GM08714 (cell line): ENCODE measurements at regions not wholly inside any gene's neighbourhood (a gene's known extent, or its start where the extent isn't known, plus 50 kb on each side); places are given as distances from the start of the nearest gene placed in this dataset.

ENCODE experiments used
- H3K4me3 ChIP-seq: fragments of 200-500 bp; sonication (Bioruptor generic); 2 replicates; pipeline ENCODE4 v1.5.1; 2014; ENCODE audit warnings: mild to moderate bottlenecking, low read length, inconsistent platforms
- ZNF274 ChIP-seq: IDR thresholded peaks from 2 replicates; pipeline ENCODE4 v1.6.1; 2012; ENCODE audit warnings: mild to moderate bottlenecking, low read depth, low read length

- no peak for TF ChIP-seq ZNF274
These were observed 697.5 kb downstream of the SLITRK1 start for GRCh38 chr13:83184819-83185218.

GRCh38 chr13:83184150-83184475 lies 698.2 kb downstream of the SLITRK1 start:
- no peak for TF ChIP-seq ZNF274
- H3K4me3 ChIP-seq: no peak overlapping the region

More at GRCh38 chr13:83184819-83185218, 697.5 kb downstream of the SLITRK1 start:
- no peak overlapping the region for H3K4me3 ChIP-seq

GRCh38 chr13:83183439-83184149 lies 698.7 kb downstream of the SLITRK1 start:
- no peak overlapping the region for H3K4me3 ChIP-seq
- no peak for TF ChIP-seq ZNF274

- H3K4me3 ChIP-seq: no peak overlapping the region
- no peak for TF ChIP-seq ZNF274
These were observed 699.4 kb downstream of the SLITRK1 start for GRCh38 chr13:83182845-83183244.

GRCh38 chr13:83178008-83178407 lies 704.3 kb downstream of the SLITRK1 start:
- TF ChIP-seq ZNF274: no peak
- no peak overlapping the region for H3K4me3 ChIP-seq

GRCh38 chr13:83168590-83168989 lies 713.7 kb downstream of the SLITRK1 start:
- TF ChIP-seq ZNF274: no peak
- H3K4me3 ChIP-seq: no peak overlapping the region

- no peak overlapping the region for H3K4me3 ChIP-seq
- no peak for TF ChIP-seq ZNF274
These were observed 715.1 kb downstream of the SLITRK1 start for GRCh38 chr13:83167203-83167602.

GRCh38 chr13:83166550-83166949 lies 715.7 kb downstream of the SLITRK1 start:
- TF ChIP-seq ZNF274: no peak
- no peak overlapping the region for H3K4me3 ChIP-seq

- H3K4me3 ChIP-seq: no peak overlapping the region
- no peak for TF ChIP-seq ZNF274
These were observed 719.8 kb downstream of the SLITRK1 start for GRCh38 chr13:83162493-83162892.

GRCh38 chr13:83153848-83154247 lies 728.4 kb downstream of the SLITRK1 start:
- no peak for TF ChIP-seq ZNF274
- no peak overlapping the region for H3K4me3 ChIP-seq

- no peak overlapping the region for H3K4me3 ChIP-seq
- no peak for TF ChIP-seq ZNF274
These were observed 731.0 kb downstream of the SLITRK1 start for GRCh38 chr13:83151308-83151660.

GRCh38 chr13:83150616-83151307 lies 731.5 kb downstream of the SLITRK1 start:
- no peak overlapping the region for H3K4me3 ChIP-seq
- no peak for TF ChIP-seq ZNF274

- TF ChIP-seq ZNF274: no peak
- H3K4me3 ChIP-seq: no peak overlapping the region
These were observed 745.6 kb downstream of the SLITRK1 start for GRCh38 chr13:83136660-83137059.

GRCh38 chr13:83125791-83126190 lies 756.5 kb downstream of the SLITRK1 start:
- TF ChIP-seq ZNF274: no peak
- H3K4me3 ChIP-seq: no peak overlapping the region

GRCh38 chr13:83121896-83122295 lies 760.4 kb downstream of the SLITRK1 start:
- H3K4me3 ChIP-seq: no peak overlapping the region
- no peak for TF ChIP-seq ZNF274
